DMS53 treated with DMSO at 0.1 percent for 48 hours (cell line): ENCODE measurements at regions not wholly inside any gene's neighbourhood (a gene's known extent, or its start where the extent isn't known, plus 50 kb on each side); places are given as distances from the start of the nearest gene placed in this dataset.

Source experiments
- DNase-seq: peaks from one replicate; lab custom pipeline; 2025; ENCODE audit not compliant: unreplicated experiment; lab: John Stamatoyannopoulos, UW

DNA sequence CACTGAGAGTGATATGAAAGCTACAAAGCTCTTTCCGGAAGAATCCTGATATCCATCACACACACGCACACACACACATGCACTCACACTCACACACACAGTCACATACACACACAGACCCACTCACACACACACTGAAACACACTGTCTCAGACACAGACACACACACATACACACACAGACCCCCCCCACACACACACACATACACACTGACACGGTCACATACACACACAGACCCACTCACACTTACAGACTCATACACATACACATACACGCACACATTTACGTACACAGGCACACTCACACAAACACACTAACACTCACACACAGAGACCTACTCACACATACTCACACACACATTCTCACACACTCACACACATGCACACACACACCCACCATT is 58.6 kb downstream of the LIG4 start:
- no peak for DNase-seq

DNA sequence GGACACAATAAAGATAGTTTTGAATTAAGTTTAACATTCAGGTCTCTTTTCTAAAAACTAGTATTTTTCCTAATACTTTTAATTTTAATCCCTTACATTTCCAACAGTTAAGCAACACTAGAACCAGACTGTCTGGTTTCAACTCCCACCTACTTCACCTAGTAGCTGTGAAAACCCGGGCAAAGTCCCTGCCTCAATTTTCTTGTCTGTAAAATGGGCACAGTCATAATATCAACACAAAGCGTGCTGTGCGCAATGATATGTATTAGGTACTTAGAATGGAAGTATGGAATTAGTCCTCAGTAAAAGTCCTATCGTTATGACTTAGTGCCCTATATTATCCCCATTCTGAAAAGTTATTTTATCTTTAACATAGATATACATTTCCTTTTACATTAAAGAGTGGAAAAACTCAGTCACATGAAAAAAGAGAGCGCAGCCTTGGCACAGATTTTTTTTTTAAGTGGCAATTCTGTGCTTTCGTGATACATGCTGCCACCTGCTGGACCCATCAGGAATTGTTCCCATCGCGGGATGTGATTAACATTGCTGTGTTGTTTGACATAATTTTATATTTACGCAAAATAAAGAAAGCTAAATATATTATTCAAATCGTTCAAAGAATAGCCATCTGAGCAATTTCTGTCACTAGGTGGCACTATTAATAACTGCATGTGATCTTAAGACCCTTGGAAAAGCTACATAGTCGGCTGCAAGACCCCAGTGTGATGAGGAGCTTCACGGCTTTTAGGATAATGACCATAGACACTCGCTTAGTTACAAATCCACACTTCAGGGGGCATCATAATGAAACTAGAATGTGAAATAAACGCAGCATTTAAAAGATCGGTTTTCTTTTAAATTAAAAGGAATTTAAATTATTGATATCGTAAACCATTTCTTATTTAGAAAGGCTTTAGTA is 59.9 kb downstream of the LIG4 start:
- peak; percentile 2 for DNase-seq

DNA sequence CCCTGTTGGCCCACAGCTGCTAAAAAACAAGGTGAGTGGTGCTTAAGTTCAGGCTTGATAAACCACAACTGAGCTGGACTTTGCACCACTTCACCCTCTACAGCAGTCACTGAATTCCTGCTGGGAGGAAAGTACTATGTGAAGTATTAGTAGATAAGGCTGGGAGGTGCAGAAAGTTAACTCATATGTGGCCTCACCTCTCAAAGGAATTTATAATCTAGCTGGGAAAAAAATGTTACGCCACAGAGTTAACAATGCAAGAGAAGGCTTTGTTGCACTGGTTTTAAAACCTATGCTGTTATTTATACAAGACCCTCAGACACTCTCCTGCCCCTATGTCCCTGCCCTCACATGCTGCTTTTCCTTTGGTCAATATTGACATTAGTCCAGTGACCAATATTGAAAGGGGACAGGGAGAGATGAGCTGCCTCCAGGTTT is 60.9 kb downstream of the LIG4 start:
- peak; percentile 26 for DNase-seq

DNA sequence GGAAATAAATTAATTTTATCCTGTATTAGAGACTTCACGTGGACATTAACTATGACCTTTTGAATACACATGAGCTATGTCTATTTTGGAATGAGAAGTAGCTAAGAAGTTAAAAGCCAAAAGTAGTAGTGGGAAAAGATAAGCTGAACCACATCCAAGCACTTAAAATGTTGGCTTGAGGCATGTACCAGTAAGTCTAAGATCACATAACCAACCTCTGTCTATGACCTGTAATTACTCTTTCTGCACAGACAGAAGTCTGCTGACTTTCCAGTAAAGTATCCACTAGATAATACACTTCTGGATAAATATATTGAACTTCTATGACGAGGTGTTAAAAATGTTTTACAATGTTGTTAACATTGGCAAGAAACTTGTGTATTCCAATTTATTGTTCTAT is 68.7 kb downstream of the LIG4 start:
- DNase-seq, result no peak

DNA sequence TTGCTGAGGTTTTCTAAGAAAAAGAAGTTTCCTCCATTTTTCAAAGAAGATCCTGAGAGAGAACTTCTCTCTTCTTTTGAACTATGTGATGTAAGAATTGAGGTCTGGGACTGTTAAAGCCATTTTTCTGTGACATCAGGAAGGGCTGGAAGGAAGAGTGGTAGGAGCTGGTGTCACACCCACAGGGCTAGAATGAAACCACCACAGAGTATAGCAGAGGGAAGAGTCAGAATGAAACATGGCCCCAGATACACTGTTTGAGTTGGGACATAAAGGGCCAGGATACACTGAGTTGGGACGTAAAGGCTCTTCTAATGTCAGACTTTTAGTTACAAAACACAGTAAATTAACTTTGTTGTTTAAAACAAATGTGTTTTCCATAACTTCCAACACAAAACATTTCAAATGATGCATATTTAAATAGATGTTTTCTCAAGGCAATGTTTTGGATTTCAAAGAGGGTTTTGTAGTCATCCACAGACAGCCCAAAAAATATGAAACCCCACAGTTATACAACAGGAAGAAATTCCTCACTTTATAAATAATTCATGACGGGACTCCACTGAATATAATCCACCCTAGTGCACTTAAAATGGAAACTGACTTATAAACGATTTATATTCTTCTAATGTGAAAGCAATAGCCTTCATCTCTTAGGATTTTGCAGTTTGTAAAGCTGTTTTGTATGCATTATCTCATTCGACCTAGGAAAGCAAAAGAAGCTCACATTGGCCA is 72.5 kb downstream of the LIG4 start:
- no peak for DNase-seq

DNA sequence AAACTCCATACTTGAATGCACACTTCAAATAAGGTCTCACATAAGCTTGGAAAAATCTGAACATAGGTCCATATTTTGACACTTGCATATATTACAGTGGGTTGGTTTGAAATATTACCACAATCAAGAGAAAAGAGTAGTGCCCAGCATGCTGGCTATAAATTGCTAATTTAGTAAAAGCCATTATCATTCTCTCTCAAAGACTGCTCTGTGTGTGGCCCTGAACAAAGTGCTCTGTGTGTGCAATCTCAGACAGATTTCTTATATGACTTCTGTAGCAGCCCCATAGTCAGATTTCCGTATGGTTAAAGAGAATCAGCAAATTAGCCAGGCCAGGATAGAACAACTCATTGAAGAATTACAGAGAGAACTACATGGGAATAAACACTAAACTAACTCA is 78.2 kb downstream of the LIG4 start:
- DNase-seq, result no peak

DNA sequence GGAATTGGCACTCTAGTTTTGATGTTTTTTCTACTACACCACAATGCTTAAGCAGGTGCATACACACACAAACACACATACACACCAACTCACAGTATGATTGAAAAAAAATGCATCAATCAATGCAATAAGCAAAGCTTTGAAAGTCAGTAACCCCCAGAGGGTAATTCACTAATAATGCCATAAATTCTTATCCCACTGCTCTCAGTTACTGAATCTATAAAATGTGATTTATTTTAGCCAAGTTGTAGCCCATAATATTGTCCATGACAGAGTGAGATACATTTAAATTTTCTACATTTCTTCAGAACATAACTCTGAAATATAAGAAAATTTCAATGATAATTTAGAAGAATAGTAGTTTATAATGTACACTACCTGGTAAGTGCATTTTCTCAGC is 87.9 kb downstream of the LIG4 start:
- DNase-seq, result no peak

DNA sequence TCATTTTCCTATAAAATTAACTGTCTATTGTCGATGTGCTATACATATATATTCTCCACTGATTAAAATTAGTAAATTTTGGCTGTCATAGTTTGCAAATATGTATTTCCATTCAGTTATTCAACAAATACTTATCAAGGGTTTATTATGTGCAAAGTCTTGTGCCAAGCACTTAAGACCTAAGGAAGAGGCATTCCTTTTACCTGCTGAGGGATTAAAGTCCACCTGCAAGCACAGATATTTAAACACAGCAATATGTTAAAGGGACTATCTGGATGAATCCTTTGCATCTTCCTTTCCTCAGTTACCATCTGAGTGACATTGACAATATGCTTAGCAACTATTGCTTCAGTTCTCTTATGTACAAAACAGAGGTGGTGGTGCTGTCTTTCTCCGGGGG is 89.3 kb downstream of the LIG4 start:
- no peak for DNase-seq

DNA sequence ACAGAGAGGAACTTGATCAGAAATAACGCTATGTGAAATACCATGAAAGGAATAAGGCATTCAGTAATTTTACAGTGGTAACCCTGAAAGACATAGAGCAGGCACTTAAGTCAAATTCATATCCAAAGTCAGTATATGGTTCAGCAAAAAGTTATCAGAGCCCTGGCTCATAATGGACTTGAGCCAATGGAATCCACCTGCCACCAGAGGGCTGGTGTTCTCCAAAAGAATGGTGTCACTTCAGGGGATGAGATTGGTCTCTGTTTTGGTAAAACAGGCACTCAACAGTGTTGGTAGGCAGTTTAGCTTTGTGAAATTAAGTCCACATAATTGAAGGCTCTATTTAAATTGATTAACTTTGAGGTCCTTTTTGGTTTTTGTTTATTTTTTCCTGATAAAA is 93.9 kb downstream of the LIG4 start:
- no peak for DNase-seq

DNA sequence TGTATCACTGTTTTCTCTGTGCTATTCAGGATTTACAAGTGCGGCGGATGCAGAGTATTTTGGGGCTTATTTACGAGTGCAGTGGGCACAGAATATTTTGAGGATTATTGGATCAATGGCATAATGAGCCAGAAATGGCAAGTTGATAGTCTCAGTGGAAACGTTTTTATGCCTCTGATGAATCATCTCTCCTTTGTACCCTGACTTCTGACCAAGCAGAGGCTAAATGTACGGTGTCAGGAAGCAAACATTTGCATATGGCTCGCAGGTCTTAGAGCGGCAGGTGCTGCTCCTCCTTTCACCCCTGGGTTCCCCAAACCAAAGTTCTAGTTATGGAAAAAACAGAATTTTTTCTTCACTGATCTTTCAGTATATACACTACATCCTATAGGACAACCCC is 94.5 kb downstream of the LIG4 start:
- DNase-seq, result no peak

DNA sequence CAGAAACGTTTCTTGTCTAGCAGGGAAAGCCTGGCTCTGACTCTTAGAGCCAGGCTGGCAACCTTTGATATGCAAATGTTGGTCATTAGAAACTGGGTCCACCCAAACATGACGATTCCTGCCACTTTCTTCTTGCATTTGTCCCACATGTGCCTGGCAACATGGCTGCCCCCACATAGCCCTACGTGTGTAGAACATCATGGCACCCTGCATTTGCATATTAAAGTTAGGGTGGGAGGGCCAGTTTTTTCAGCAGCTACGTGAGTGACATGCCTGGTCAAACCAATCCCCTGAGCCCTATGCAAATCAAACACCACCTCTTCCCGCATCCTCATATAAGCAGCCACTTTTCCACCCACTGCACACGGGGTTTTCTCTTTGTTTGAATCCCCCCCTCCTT is 95.0 kb downstream of the LIG4 start:
- no peak for DNase-seq

DNA sequence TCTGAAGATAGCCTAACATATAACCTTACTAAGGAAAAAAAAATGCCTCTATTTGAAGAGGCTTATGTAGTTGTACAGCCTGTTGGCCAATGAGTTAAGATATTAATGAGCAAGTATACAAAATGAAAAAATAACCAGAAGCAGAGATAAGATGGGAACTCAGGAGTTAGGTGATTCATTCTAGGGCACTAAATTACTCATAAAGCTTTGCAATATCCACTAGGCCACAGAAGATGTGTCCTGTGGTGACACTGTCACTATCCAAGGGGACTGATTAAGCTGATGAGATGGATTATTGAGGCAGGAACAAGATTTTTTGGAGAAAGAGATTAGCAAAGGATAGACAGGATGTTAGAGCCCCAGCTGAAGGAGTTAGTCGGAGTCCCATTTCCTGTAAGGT is 99.6 kb downstream of the LIG4 start:
- no peak for DNase-seq

DNA sequence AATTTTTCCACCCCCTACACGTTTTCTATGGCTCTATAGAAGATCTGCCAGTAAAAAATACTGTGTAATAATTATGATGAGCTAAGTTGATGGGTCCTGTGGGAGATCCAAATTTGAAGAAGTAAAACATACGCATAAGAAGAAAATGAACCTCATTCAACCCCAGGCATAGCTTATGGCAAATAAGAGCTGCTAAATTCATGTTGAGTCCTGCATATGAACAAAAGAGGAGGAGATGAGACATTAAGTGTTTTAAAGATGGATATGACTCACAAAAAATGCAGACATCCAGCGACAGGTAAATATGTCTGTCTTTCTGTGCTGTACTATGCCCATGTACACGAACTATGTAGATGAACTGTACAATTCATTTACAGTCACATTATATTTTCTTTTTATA is 101.9 kb downstream of the LIG4 start:
- DNase-seq, result no peak

DNA sequence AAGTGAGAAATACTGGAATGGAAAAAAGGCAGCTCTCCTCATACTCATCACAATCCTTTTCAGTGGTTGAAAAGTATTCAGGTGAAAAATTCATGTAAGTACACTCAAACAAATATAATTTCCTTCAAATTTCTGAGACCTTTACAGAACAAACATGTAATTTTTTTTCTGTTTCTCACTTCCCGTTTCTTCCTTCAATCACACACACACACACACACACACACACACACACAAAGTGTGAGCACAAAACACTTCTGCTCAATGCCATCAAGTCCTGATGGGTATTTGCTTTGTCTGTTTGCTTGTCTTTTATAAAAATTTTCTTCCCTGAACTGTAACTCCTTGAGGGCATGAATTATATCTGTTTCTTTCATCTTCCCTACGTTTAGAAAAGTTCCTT is 110.6 kb downstream of the LIG4 start:
- DNase-seq, result no peak

DNA sequence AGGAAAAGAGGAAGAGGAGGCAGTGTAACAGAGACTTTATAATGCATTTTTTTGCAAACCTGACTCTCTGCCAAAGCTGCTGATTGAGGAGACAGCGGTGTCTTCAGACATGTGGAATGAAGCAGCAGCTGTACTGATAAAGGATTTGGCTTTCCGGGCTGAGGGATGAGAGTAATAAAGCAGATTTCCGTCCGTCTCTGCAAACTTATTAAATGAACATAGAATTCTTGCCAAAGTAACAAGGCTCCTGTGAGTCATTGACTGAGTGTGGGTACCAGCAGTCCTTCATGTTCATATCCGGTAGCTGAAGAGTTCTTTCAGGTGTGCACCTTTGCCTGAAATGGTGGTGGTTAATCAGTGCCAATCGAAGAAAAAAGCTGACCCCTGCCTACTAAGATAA is 112.6 kb downstream of the LIG4 start:
- DNase-seq, result no peak

DNA sequence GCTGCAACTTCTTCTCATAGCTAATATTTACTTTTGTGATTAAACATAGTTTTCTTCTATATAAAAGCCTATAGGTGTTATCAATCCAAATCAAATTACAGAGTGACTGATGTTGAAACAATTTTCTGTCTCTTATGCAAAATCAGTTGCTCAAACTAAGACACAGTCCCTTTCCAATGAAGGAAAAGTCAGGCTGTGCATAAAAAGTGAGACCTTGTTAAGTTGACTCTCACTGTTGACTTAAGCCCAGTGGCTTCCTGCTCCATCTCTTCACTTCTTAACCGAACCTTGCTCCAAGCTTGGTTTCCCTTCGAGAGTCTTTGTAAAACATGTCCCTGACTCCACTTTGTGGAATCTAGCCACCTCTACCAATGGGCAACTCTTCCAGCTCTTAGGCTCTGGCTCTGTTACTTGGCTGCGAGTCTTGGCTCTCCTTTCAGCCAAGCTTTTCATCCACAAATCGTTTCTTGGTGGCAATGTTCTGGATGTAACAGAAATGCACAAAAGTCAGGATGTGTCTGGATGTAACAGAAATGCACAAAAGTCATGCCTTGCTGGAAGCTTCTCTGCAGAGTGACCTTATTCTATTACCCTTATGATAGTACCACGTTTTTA is 118.9 kb downstream of the LIG4 start:
- DNase-seq, result no peak

DNA sequence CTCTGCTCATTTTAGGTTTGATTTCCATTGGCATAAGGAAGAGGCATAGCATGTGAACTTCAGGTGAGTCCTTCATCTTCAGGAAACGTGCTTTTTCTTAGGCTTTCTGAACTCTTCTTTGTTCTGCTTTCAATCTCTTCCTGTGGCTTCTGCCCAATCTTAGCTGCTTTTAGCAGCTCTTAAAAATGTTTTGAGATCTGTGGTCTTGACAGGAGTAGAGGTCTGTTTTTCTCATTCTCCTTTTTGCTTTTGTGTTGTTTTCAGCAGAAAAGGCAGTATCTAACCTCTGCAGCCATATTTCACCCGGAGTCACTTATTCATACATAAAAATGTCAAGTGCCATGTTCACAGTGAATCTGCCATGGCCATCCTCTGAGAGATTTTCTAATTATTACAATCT is 120.3 kb downstream of the LIG4 start:
- DNase-seq, result no peak

DNA sequence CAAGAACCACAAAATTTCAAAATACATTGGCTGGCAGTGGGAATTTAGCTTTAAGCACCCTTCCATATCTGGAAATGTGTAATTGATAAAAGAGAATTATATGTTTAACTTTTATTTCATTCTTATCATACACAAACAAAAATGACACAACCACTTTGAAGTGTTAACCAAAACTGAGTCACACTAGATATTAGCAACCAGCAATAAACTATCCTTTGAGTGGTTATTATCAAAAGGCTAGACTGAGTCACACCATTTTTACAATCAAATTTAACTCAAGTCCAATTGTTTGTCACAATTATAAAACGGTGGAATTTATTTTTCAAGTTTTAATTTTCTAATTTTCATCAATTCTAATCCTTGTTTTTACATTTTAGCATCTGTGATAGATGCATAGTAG is 121.7 kb downstream of the LIG4 start:
- DNase-seq, result no peak

DNA sequence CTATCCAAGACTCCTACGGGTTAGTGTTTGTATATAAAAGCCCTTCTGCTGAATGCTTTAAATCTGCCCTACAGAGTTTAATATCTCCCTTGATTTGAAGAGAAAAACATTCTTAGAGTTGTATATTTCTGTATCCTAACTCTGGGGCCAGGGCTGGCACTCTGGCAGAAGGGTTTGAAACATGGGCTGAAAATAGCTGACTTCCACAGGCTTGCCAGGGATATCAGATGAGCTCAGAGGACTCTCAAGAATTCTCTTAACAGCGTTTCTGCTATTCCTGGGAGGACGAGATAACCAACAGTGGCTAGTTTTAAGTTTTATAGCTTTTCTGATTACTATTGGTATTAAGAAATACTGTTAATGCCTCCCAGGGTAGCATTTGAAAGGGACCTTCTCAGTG is 127.5 kb downstream of the LIG4 start:
- no peak for DNase-seq

DNA sequence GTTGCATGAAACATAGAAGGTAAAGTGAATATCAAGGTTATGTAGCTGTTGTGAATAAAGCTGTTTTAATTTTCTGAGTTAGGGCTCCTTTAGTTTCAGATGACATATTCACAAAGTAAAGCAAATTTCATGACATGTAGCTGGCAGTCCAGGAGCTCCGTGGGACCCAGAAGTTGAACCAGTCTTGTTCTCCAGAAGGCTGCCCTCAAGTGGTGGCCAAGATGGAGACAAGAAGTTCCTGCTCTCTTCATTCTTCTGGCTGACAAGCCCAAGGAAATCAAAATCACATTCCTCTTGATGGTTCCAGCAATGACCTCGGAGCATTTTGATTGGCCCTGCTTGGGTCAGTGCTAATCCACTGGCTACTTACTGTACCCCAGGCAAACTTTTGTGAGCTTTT is 128.7 kb downstream of the LIG4 start:
- no peak for DNase-seq

DNA sequence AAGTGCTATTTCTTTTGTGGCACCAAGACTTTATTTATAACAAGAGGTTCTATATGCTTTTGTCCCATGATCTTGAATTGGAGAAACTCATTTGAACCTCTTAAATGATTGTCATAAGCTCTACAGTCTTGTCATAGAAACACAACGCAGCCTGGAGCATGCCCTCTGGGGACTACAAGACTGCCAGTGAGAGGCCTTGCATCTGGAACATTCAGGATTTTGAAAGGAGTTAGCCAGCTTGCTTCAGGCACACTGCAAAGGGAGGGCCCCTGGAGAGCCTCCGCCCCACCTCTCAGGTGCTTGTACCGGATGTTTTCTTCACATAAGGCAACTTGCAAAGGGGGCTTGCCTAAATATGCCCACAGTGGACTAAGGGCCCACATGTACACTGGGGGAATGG is 130.5 kb downstream of the LIG4 start:
- no peak for DNase-seq

DNA sequence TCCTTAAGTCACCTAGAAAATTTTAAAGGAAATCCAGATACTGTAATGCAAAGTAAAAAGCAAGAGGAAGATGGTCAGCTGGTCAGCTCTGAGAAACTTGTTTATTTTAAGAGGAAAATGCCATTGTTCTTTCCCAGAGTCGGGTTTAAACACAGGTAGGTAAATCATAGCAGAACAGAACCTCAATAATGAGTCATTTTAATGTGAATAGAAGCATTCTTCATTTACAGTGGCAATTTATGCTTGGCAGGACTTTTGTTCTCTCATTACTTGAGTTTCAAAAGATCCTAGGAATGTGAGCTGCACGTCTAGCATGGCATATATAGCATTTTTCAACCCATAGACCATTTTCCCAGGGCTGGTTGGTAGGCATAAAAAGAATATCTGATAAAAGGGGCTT is 132.3 kb downstream of the LIG4 start:
- no peak for DNase-seq
